ENCODE measurements at regions not wholly inside any gene's neighbourhood (a gene's known extent, or its start where the extent isn't known, plus 50 kb on each side); places are given as distances from the start of the nearest gene placed in this dataset.

- DNase-seq = no peak
- Histone ChIP-seq H3K4me3 (ENCODE audit: low read depth, low read length) (no peak overlapping the region), H3K27me3 (ENCODE audit: insufficient read depth, low read depth, severe bottlenecking) (peaks cover 41% of the 10 kb centered on the region), H3K36me3 (no peaks in the 10 kb centered on the region), H3K9me3 (ENCODE audit: severe bottlenecking) (no peaks in the 10 kb centered on the region), H3K27ac (no peak overlapping the region)
- TF ChIP-seq CTCF (IDR thresholded peaks at IDR 0.05; ENCODE audit: low read depth, low read length) = no peak
Measured at GRCh38 chr3:151581035-151581434, 120.2 kb upstream of the IGSF10 start.

DNA sequence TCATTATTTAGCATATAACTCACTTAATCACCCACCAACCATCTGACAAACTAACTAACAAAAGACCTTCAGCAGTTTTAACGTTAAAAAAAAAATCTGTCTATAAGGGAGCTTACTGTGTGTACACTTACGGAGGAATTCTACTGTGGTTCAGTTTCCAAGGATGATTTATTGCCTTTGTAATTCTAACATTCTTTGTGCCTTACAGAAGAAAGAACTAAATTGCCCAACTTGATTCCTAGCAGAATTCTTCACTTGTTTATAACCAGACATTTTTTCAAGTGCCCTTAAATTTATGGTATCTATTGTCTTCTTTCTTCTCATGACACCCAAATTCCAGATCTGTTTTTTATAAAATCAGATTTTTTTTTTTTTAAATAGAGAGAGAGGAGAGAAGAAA lies 119.7 kb upstream of the IGSF10 start:
- H3K27ac ChIP-seq = no peak overlapping the region
- H3K4me3 ChIP-seq (ENCODE audit: low read depth, low read length) = no peak overlapping the region

GRCh38 chr3:151579571-151580270 lies 118.9 kb upstream of the IGSF10 start:
- TF ChIP-seq CTCF (IDR thresholded peaks at IDR 0.05; ENCODE audit: low read depth, low read length) = no peak
- Histone ChIP-seq H3K27ac (no peak overlapping the region), H3K27me3 (ENCODE audit: insufficient read depth, low read depth, severe bottlenecking) (peaks cover 38% of the 10 kb centered on the region), H3K4me3 (ENCODE audit: low read depth, low read length) (no peak overlapping the region), H3K36me3 (no peaks in the 10 kb centered on the region), H3K9me3 (ENCODE audit: severe bottlenecking) (no peaks in the 10 kb centered on the region)
- DNase-seq = no peak

More for the DNA sequence above, 119.7 kb upstream of the IGSF10 start:
- no peak for TF ChIP-seq CTCF (IDR thresholded peaks at IDR 0.05; ENCODE audit: low read depth, low read length)
- H3K36me3 ChIP-seq = no peaks in the 10 kb centered on the region
- DNase-seq = no peak
- H3K9me3 ChIP-seq (ENCODE audit: severe bottlenecking) = no peaks in the 10 kb centered on the region
- peaks cover 41% of the 10 kb centered on the region for H3K27me3 ChIP-seq (ENCODE audit: insufficient read depth, low read depth, severe bottlenecking)

DNA sequence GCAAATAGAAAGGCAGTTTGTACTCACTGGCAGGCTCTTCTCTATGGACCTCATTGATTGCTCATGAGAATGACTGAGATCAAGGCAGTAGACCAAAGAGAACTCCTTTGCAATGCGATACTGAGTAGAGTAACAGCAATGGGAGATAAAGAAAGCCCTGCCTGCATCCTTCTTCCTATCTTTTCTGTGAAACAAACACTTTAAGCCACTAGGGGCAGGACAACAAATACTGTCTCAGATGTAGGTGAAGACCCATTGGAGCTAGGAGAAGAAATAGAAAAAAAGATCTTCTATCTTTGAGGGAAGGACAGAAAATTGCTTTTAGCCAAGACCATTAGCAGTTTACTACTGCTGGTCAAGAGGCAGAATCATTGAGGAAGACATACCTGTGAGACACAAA lies 117.6 kb upstream of the IGSF10 start:
- Histone ChIP-seq H3K27ac (no peak overlapping the region), H3K4me3 (ENCODE audit: low read depth, low read length) (no peak overlapping the region), H3K9me3 (ENCODE audit: severe bottlenecking) (no peaks in the 10 kb centered on the region), H3K27me3 (ENCODE audit: insufficient read depth, low read depth, severe bottlenecking) (peaks cover 37% of the 10 kb centered on the region), H3K36me3 (no peaks in the 10 kb centered on the region)
- DNase-seq = no peak
- TF ChIP-seq CTCF (IDR thresholded peaks at IDR 0.05; ENCODE audit: low read depth, low read length) = no peak

DNA sequence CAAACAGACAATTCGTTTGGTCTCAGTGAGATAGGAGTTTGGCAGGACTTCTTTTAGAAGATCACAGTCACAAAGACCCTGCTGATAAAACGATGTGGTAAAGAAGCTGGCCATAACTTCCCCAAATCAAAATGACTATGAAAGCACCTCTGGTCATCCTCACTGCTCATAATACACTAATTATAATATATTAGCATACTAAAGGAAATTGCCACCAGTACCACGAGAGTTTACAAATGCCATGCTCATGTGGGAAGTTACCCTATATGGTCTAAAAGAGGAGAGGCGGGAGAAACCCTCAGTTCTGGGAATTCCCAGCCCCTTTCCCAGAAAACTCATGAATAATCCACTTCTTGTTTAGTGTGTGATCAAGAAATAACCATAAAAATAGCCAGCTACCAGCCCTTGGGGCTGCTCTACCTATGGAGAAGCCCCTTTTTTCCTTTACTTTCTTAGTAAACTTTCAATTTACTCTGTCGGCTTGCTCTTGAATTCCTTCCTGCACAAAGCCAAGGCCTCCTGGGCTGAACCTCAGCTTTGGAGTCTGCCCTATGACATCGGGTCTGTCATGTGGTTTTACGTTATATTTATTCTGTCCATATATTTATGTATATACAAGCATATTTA lies 115.8 kb upstream of the IGSF10 start:
- Histone ChIP-seq H3K27me3 (ENCODE audit: insufficient read depth, low read depth, severe bottlenecking) (peaks cover 30% of the 10 kb centered on the region), H3K36me3 (no peaks in the 10 kb centered on the region), H3K4me3 (ENCODE audit: low read depth, low read length) (no peak overlapping the region), H3K27ac (no peak overlapping the region), H3K9me3 (ENCODE audit: severe bottlenecking) (no peaks in the 10 kb centered on the region)
- no peak for TF ChIP-seq CTCF (IDR thresholded peaks at IDR 0.05; ENCODE audit: low read depth, low read length)
- no peak for DNase-seq
